ENCODE measurements at regions not wholly inside any gene's neighbourhood (a gene's known extent, or its start where the extent isn't known, plus 50 kb on each side); places are given as distances from the start of the nearest gene placed in this dataset.

GRCh38 chr2:155651851-155652250, 680.7 kb downstream of the NR4A2 start:
- TF ChIP-seq CTCF (IDR thresholded peaks at IDR 0.05): no peak
- no peak for TF ChIP-seq POLR2A (IDR thresholded peaks at IDR 0.05)

Measured in heart left ventricle (tissue), 13 donors.